GM18867 (cell line): ENCODE measurements at regions not wholly inside any gene's neighbourhood (a gene's known extent, or its start where the extent isn't known, plus 50 kb on each side); places are given as distances from the start of the nearest gene placed in this dataset.
"Not testable (repeated sequence)": the region's sequence is repeated elsewhere in the genome, so short reads cannot be mapped to it uniquely, and the experiment has no call there.

Experiments
- ATAC-seq: cut with Tn5 transposase; IDR thresholded peaks from one replicate; pipeline ENCODE4 v1.9.1; 2021; ENCODE audit warnings: mild to moderate bottlenecking, moderate library complexity; ENCODE audit not compliant: unreplicated experiment

DNA sequence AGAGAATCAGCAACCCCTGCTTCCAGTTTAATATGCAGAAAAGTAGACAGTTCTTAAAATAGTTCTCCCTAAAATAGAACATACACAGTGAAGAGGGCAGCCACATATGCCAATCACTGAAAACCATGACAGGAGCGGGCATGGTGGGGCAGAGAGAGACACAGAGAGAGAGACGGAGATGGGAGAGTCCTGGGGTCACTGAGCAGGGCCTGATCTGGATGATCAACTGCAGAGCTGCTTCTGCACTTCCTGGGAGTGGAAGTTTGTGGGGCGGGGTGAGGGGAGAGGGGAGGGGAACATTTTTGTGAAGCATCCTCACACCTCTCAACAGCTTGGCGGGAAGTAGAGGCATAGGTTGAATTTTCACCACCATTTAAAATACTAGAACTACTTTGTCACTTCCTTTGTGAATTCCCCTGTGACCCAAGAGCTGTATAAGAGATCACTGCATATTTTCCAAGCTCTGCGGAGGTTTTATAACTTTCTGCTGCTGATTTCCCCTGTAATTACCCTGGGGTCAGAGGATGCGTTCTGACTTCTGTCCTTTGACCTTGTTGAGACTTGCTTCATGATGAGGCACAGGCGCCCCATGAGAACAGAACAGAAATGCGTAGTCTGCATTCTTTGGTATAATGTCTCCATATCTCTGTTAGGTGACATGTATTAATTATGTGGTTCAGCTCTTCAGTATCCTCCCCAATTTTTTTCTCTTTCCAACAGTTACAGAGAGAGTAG, 419.4 kb downstream of the BRD1 start:
- no peak for ATAC-seq

- ATAC-seq: no peak
Observed at GRCh38 chr22:49406879-49407587, 420.6 kb downstream of the BRD1 start.

DNA sequence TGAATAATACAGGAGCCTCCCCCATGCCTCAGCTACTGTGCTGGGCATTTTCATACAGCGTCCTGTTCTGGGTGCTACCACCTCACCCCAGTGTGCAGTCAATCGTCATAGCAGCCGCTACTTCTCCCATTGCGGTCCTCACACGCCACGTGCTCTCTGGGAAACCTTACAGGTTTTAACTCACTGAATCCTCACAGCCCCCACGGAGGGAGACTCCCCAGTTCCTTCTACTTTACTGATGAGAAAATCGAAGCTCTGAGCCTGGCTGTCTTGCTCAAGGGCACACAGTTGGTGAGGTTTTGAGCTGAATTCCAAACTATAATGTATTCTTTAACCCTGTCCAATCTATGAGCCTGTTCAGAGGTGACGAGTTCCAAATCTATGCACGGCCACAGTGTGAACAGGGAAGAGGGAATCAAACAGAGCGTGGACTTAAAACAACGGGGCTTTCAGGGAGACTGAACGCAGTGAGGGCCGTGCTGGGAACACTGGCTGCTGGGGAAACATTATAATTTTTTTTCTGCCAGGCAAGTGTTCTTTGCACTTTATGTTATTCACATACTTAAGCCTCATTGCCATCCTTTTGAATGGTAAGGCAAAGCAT, 421.5 kb downstream of the BRD1 start:
- no peak for ATAC-seq

DNA sequence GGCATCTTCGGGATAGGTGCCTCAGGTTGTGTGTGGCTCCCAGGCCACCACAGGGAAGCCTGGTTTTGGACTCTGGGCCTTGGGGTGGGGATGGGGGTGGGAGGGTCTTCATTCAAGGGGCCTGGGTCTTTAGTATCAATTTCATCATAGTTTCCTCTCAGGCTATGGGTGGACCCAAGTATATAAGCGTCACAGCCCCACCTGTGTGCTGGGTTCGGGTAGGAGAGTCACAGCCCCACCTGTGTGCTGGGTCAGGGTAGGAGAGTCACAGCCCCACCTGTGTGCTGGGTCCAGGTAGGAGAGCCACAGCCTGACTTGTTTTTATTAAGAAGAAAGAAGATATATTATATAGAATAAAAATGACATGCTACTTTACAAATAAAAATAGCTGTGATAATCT, 422.1 kb downstream of the BRD1 start:
- no peak for ATAC-seq

- no peak for ATAC-seq
Observed at GRCh38 chr22:49404576-49405241, 423.0 kb downstream of the BRD1 start.

GRCh38 chr22:49404020-49404419, 423.7 kb downstream of the BRD1 start:
- no peak for ATAC-seq

- no peak for ATAC-seq
Observed at GRCh38 chr22:49403102-49403501, 424.6 kb downstream of the BRD1 start.

DNA sequence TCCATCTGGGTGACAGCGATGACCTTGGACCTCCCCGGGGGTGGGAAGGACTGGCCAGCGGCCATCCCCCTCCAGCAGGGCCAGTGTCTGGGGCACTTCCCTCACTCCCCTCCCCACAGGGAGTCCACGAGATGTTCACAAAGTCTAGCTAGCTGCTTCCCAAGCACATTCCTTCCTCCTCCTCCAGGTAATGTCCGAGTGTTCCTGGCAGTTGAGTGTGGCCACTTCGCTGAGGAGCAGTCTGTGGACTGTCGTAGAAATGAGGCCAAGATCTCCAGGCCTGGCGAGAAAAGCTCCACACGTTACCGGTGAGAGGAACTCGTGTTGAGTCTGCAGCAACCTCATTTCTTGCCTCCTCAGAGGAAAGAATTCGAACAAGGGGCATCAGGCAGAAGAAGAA, 425.5 kb downstream of the BRD1 start:
- no peak for ATAC-seq

DNA sequence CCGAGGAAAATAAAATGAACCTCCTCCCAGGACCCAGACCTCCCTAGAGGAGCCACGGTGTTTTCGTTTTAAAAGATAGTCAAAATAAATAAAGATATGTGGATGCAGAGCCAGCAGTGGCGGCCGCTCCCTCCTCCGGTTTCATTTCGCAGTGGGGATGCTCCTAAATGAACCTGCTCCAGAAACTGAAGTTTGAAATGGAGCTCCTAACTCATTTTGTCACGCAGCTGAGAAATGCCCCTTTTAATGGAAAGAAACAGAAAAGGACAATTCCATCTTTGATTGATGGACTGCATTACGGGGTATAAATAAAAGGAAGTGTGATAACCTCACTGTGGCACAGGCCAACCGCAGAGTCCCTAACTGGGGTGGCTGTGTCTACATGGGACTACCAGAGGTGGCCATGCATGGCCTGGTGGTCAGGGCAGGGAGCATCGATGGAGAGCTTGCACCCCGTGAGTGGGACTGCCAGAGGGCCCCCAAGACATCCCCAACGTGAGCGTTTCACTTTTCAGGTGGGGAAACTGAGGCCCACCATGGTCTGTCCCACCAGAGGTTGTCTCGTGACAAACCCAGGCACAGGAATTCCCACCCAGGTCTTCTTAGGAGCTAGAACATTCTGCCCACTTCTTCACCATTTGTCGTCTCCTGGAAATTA, 426.6 kb downstream of the BRD1 start:
- ATAC-seq: no peak

- no peak for ATAC-seq
Observed at GRCh38 chr22:49400136-49400940, 427.3 kb downstream of the BRD1 start.

DNA sequence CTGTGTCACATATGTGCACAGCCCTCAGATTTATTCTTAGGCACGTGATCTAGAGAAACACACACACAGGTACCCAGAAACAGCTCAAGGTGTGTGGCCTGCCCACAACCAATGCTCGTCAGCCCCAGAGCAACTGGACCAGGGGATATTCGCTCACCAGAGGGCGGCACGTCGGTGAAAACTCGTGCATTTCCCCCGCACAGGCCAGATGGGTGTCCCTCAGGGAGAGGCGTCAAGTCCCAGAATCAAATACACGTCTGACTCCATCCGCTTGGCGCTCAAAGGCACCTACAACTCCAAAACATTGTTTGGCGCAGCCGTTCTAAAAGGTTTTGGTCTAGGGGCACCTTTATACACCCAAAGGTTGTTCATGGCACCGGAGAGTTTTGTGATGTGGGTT, 429.0 kb downstream of the BRD1 start:
- ATAC-seq: no peak

- ATAC-seq: no peak
Observed at GRCh38 chr22:49398115-49398514, 429.6 kb downstream of the BRD1 start.

DNA sequence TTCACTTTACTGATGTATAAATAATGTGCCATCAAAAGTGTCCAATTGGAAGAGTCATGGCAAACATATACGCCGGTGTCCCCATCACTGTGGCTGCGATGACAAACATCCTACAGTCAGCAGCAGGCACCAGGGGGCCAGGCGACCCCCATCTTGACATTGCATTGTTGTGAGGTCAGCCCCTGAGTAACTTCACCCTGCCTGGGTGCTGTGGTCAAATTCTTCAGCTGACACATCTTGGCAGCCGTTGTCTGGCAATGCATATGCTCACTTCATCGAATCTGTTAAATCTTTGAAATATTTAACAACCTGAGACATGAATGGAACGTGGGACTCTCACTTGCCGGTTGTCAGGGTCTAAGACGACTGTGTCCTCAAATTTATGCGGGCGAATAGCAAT, 430.9 kb downstream of the BRD1 start:
- ATAC-seq: no peak

DNA sequence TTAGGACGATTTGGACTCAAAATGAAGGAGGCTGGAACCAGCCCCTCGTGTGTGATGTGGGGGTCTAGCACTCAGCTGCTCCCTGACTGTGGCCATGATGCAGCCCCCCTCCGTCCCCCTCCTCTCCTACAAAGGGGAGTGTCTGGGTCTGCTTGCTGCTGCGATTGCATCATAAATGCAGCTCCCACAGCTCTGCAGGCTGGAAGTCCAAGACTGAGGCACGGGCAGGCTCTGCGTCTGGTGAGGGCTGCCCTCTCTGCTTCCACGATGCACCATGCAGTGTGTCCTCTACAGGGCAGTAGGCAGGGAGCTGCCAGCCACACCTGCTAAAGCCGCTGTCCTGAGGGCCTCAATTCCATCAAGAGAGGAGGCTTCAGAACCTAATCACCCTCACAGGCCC, 432.1 kb downstream of the BRD1 start:
- no peak for ATAC-seq

DNA sequence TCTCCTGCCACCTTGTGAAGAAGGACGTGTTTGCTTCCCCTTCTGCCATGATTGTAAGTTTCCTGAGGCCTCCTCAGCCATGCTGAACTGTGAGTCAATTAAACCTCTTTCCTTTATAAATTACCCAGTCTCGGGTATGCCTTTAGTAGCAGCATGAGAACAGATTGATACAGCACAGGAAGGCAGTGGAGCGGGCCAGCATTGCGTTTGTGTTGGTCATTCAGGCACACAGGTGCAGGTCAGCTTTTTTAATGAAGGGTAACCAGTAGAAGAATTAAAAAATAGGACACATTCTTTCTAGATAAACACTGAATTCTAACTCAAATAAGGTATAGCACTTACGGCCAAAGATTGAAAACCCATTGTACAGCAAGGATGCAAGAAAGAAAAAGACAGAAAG, 432.6 kb downstream of the BRD1 start:
- not testable (repeated sequence) for ATAC-seq

GRCh38 chr22:49394116-49394785, 433.4 kb downstream of the BRD1 start:
- ATAC-seq: no peak

DNA sequence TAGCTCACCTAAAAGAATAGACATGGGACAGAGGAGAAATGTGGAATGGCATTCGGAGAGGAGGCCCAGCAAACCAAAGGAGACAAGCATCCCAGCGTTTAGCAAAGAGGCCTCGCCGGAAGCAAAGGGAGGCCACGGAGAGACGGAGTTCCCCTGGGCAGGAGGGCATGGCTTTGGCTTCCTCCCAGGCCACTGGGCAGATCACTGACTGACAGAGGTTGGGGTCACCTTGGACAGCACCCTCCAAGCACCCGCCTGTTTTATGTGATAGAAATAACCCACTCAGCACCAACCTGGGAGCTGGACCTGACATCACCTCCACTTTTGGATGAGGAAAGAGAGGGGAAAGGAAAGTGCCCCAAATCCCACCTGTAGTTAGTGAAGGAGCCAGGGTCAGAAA, 434.1 kb downstream of the BRD1 start:
- no peak for ATAC-seq

DNA sequence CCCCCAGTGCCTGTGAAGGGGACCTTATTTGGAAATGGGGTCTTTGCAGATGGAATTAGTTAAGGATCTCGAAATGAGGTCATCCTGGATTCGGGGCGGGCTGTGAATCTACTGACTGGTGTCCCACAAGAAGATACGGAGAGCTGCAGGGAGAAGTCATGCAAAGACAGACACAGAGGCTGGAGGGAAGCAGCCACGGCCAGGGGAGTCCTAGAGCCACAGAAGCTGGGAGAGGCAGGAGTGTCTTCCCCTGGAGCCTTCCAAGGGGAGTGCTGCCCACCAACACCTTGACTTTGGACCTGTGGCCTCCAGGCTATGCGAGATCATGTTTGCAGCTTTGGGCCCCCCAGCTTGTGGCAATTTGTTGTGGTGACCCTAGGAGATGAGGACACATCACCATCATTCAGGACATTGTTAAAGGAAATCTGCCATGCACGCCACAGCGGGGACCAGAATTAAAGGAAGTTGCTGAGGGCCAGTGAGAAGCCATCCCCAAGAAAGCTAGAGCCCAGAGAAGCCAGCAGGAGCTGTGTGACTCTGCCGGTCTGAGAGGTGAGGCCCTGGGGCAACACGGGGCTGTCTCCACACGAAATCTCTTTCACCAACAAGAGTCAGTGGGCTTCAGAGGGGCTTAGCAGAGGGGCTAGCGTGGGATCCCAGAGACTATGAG, 434.7 kb downstream of the BRD1 start:
- ATAC-seq: no peak

GRCh38 chr22:49392247-49392646, 435.4 kb downstream of the BRD1 start:
- no peak for ATAC-seq
